ENCODE measurements at regions not wholly inside any gene's neighbourhood (a gene's known extent, or its start where the extent isn't known, plus 50 kb on each side); places are given as distances from the start of the nearest gene placed in this dataset.
A peak's percentile ranks its signal among the peaks of the same experiment; 100 is the strongest.

GRCh38 chr2:201559067-201559710, 84.1 kb downstream of the TMEM237 start:
- H2AK5ac ChIP-seq (ENCODE audit: low read depth, low read length), result no peak overlapping the region
- no peak overlapping the region for H3K56ac ChIP-seq (replicated peaks; ENCODE audit: insufficient read length, low read depth, low read length)
- peaks cover 0 to 3% of the 10 kb centered on the region in 2 experiments; a peak in 1 of 4 replicates for H3K9me3 ChIP-seq (ENCODE audit: insufficient read depth in 2 of 2, low read depth in 1 of 2, low read length in 1 of 2)
- no peaks in the 10 kb centered on the region for H3K79me2 ChIP-seq (ENCODE audit: control insufficient read depth in 1 of 2, insufficient read depth in 2 of 2, low read length in 2 of 2)
- no peak overlapping the region for H3K9ac ChIP-seq (replicated peaks in 1 of 4; ENCODE audit: extremely low read depth in 1 of 4, low read depth in 3 of 4, low read length in 3 of 4)
- no peak overlapping the region for H2BK15ac ChIP-seq (ENCODE audit: low read length)
- CTCF ChIA-PET (ENCODE audit: partially characterized antibody), result interaction anchor here (0.7 to 1.8 kb wide), 4 partner anchors 8 to 154 kb away, joined by 3 to 7 read pairs (median 3); no protein-coding TSS in a partner anchor
- H3K36me3 ChIP-seq (ENCODE audit: control insufficient read depth in 2 of 4, insufficient read depth in 4 of 4, low read length in 3 of 4), result no peaks in the 10 kb centered on the region
- no peak overlapping the region for H4K91ac ChIP-seq (replicated peaks; ENCODE audit: insufficient read length, low read length)
- H3K27me3 ChIP-seq (replicated peaks in 1 of 4; ENCODE audit: control insufficient read depth in 3 of 4, extremely low read depth in 1 of 4, insufficient read depth in 3 of 4, low read length in 3 of 4), result no peaks in the 10 kb centered on the region
- WGBS, 2 experiments (ENCODE audit: extremely low coverage in 1 of 2, insufficient coverage in 1 of 2, insufficient read length in 1 of 2, insufficient replicate concordance in 2 of 2, low coverage in 1 of 2, low lambda C conversion rate in 2 of 2, missing lambda C conversion rate in 1 of 2), result 92% methylated on average over 4 of the region's 4 CpGs; no CpG with 5 or more reads in 1 of the 2 experiments
- no peaks in the 10 kb centered on the region for H3K79me1 ChIP-seq (ENCODE audit: low read depth, low read length)
- no peaks in the 10 kb centered on the region for H3K23me2 ChIP-seq (ENCODE audit: low read depth, low read length)
- H3K23ac ChIP-seq (ENCODE audit: insufficient read length), result no peak overlapping the region
- no peak overlapping the region for H3K4me2 ChIP-seq (ENCODE audit: insufficient read depth in 1 of 2, low read depth in 2 of 2, low read length in 2 of 2)
- H3K18ac ChIP-seq (ENCODE audit: extremely low read depth, low read length), result no peak overlapping the region
- no peaks in the 10 kb centered on the region for H4K20me1 ChIP-seq (replicated peaks in 1 of 2; ENCODE audit: control insufficient read depth in 1 of 2, insufficient read depth in 2 of 2, low read length in 2 of 2)
- H3K27ac ChIP-seq (ENCODE audit: low read depth, low read length), result no peak overlapping the region
- H3K4me3 ChIP-seq (ENCODE audit: extremely low read depth in 1 of 4, insufficient read depth in 2 of 4, low read depth in 3 of 4, low read length in 4 of 4), result no peak overlapping the region
- POLR2A ChIA-PET (ENCODE audit: partially characterized antibody), result interaction anchor here (0.9 kb wide), 1 partner anchor 10 kb away, joined by 3 read pairs; no protein-coding TSS in a partner anchor
- H3K14ac ChIP-seq (ENCODE audit: insufficient read length), result no peak overlapping the region
- H4K8ac ChIP-seq (ENCODE audit: extremely low read depth, insufficient read depth, low read length), result peak overlapping the region; percentile 71; the same call in 1 of the 2 replicates
- no peak overlapping the region for H3K4ac ChIP-seq (replicated peaks; ENCODE audit: insufficient read length, low read depth, low read length)
- no peak overlapping the region for H2BK120ac ChIP-seq (replicated peaks; ENCODE audit: low read depth, low read length)
- H2BK12ac ChIP-seq (ENCODE audit: low read depth, low read length), result no peak overlapping the region
- no peak for DNase-seq (ENCODE audit: low read depth in 1 of 2, low spot score in 2 of 2)
- H2AFZ ChIP-seq (ENCODE audit: low read length), result no peak overlapping the region
- no peak overlapping the region for H4K5ac ChIP-seq (ENCODE audit: insufficient read length, low read depth, low read length)
- TF ChIP-seq CHD2 (IDR thresholded peaks at IDR 0.05; ENCODE audit: low read length) (no peak), JUN (IDR thresholded peaks at IDR 0.05; ENCODE audit: low read depth, low read length) (no peak), POLR2A (IDR thresholded peaks at IDR 0.05; ENCODE audit: control extremely low read depth in 1 of 2, low read depth in 2 of 2, low read length in 2 of 2) (no peak), CBX8 (IDR thresholded peaks at IDR 0.05; ENCODE audit: borderline replicate concordance, low read depth, low read length) (no peak), ASH2L (IDR thresholded peaks at IDR 0.05; ENCODE audit: low read length) (no peak), BCL11A (IDR thresholded peaks at IDR 0.05; ENCODE audit: low read depth in 2 of 2, low read length in 2 of 2) (no peak), KDM4A (IDR thresholded peaks at IDR 0.05; ENCODE audit: low read depth, low read length, severe bottlenecking) (no peak), YY1 (IDR thresholded peaks at IDR 0.05; ENCODE audit: low read depth, low read length) (no peak)
- TF ChIP-seq, protein P1, sequence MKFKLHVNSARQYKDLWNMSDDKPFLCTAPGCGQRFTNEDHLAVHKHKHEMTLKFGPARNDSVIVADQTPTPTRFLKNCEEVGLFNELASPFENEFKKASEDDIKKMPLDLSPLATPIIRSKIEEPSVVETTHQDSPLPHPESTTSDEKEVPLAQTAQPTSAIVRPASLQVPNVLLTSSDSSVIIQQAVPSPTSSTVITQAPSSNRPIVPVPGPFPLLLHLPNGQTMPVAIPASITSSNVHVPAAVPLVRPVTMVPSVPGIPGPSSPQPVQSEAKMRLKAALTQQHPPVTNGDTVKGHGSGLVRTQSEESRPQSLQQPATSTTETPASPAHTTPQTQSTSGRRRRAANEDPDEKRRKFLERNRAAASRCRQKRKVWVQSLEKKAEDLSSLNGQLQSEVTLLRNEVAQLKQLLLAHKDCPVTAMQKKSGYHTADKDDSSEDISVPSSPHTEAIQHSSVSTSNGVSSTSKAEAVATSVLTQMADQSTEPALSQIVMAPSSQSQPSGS (IDR thresholded peaks at IDR 0.05; ENCODE audit: low read length), result no peak
- TF ChIP-seq, protein P2, sequence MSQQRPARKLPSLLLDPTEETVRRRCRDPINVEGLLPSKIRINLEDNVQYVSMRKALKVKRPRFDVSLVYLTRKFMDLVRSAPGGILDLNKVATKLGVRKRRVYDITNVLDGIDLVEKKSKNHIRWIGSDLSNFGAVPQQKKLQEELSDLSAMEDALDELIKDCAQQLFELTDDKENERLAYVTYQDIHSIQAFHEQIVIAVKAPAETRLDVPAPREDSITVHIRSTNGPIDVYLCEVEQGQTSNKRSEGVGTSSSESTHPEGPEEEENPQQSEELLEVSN (IDR thresholded peaks at IDR 0.05), result no peak
- no peak overlapping the region for H2BK20ac ChIP-seq (ENCODE audit: low read length)
- H2BK5ac ChIP-seq (ENCODE audit: low read depth, low read length), result no peak overlapping the region
- no peak for FAIRE-seq
- H3K4me1 ChIP-seq (replicated peaks in 1 of 4; ENCODE audit: control insufficient read depth in 3 of 4, insufficient read depth in 4 of 4, low read length in 3 of 4), result no peaks in the 10 kb centered on the region
